IPS-NIHi7 (cell line): ENCODE measurements at regions not wholly inside any gene's neighbourhood (a gene's known extent, or its start where the extent isn't known, plus 50 kb on each side); places are given as distances from the start of the nearest gene placed in this dataset.

Source experiments
- DNase-seq: peaks from one replicate; pipeline ENCODE4 v3.0.0; 2012; ENCODE audit warnings: mixed read lengths; ENCODE audit errors: extremely low spot score

- DNase-seq = no peak
Measured at GRCh38 chr4:44118971-44119680, 329.5 kb downstream of the KCTD8 start.

GRCh38 chr4:44120646-44121045 lies 328.0 kb downstream of the KCTD8 start:
- DNase-seq = no peak

- DNase-seq = no peak
Measured at GRCh38 chr4:44121210-44121609, 327.4 kb downstream of the KCTD8 start.
